H9 (cell line): ENCODE measurements at regions not wholly inside any gene's neighbourhood (a gene's known extent, or its start where the extent isn't known, plus 50 kb on each side); places are given as distances from the start of the nearest gene placed in this dataset.

Experiments
- DNase-seq: peaks from one replicate; pipeline ENCODE4 v3.0.0-alpha.2; 2017
- H2AFZ ChIP-seq: one replicate; pipeline ENCODE4 v1.6.1; 2013; ENCODE audit warnings: mild to moderate bottlenecking, low read length, control low read depth, moderate library complexity
- H2AK5ac ChIP-seq: 2 replicates; pipeline ENCODE4 v1.6.1; 2013; ENCODE audit warnings: low read length, control low read depth, mixed read lengths; ENCODE audit not compliant: insufficient read length
- H2BK120ac ChIP-seq: one replicate; pipeline ENCODE4 v1.6.1; 2013; ENCODE audit warnings: low read depth, mild to moderate bottlenecking, low read length, control low read depth, inconsistent platforms; ENCODE audit not compliant: poor library complexity, severe bottlenecking
- H2BK12ac ChIP-seq: 2 replicates; pipeline ENCODE4 v1.6.1; 2013; ENCODE audit warnings: low read length, control low read depth, mixed read lengths, low read depth; ENCODE audit not compliant: insufficient read length
- H2BK15ac ChIP-seq: 2 replicates; pipeline ENCODE4 v1.6.1; 2013; ENCODE audit warnings: low read depth, low read length, control low read depth
- H2BK20ac ChIP-seq: one replicate; pipeline ENCODE4 v1.6.1; 2013; ENCODE audit warnings: low read depth, mild to moderate bottlenecking, low read length, control low read depth, inconsistent platforms; ENCODE audit not compliant: poor library complexity, severe bottlenecking
- H2BK5ac ChIP-seq: 2 replicates; pipeline ENCODE4 v1.6.1; 2013; ENCODE audit warnings: low read length, control low read depth, mixed read lengths; ENCODE audit not compliant: insufficient read length
- H3K14ac ChIP-seq: 2 replicates; pipeline ENCODE4 v1.6.1; 2013; ENCODE audit warnings: low read length, control low read depth; ENCODE audit not compliant: insufficient read depth
- H3K18ac ChIP-seq: 2 replicates; pipeline ENCODE4 v1.6.1; 2013; ENCODE audit warnings: low read depth, mild to moderate bottlenecking, mixed read lengths, low read length, control low read depth; ENCODE audit not compliant: insufficient read length
- H3K23ac ChIP-seq: 2 replicates; pipeline ENCODE4 v1.6.1; 2013; ENCODE audit warnings: low read length, control low read depth, mixed read lengths, low read depth; ENCODE audit not compliant: insufficient read length
- H3K23me2 ChIP-seq: 2 replicates; pipeline ENCODE4 v1.6.1; 2013; ENCODE audit warnings: low read depth, mild to moderate bottlenecking, mixed read lengths, low read length, control low read depth; ENCODE audit not compliant: insufficient read length, poor library complexity, severe bottlenecking
- H3K27ac ChIP-seq: 2 replicates; pipeline ENCODE4 v1.5.1; 2013; ENCODE audit warnings: low read length, control low read depth, mixed read lengths, low read depth; ENCODE audit not compliant: insufficient read length
- H3K27me3 ChIP-seq: 2 replicates; pipeline ENCODE4 v1.6.1; 2013; ENCODE audit warnings: low read length, control low read depth, inconsistent platforms; ENCODE audit not compliant: insufficient read depth
- H3K4ac ChIP-seq: 2 replicates; pipeline ENCODE4 v1.6.1; 2013; ENCODE audit warnings: low read depth, mild to moderate bottlenecking, control low read depth, inconsistent platforms, low read length, moderate library complexity
- H3K4me1 ChIP-seq: 2 replicates; pipeline ENCODE4 v1.6.1; 2013; ENCODE audit warnings: low read length, control low read depth, inconsistent platforms; ENCODE audit not compliant: insufficient read depth
- H3K4me2 ChIP-seq: 2 replicates; pipeline ENCODE4 v1.6.1; 2013; ENCODE audit warnings: low read length, control low read depth, mixed read lengths; ENCODE audit not compliant: insufficient read length, insufficient read depth
- H3K56ac ChIP-seq: 2 replicates; pipeline ENCODE4 v1.6.1; 2013; ENCODE audit warnings: low read depth, mild to moderate bottlenecking, mixed read lengths, low read length, control low read depth; ENCODE audit not compliant: insufficient read length
- H3K79me1 ChIP-seq: 2 replicates; pipeline ENCODE4 v1.6.1; 2013; ENCODE audit warnings: low read depth, mild to moderate bottlenecking, moderate library complexity, low read length, control low read depth, inconsistent platforms; ENCODE audit not compliant: insufficient read depth, poor library complexity, severe bottlenecking
- H3K79me2 ChIP-seq: 2 replicates; pipeline ENCODE4 v1.6.1; 2013; ENCODE audit warnings: low read length, control low read depth, inconsistent platforms; ENCODE audit not compliant: insufficient read depth
- H3K9ac ChIP-seq: 2 replicates; pipeline ENCODE4 v1.6.1; 2013; ENCODE audit warnings: low read length, control low read depth, mixed read lengths; ENCODE audit not compliant: insufficient read length; ENCODE audit errors: extremely low read depth
- H3K9me3 ChIP-seq: one replicate; pipeline ENCODE4 v1.6.1; 2013; ENCODE audit warnings: low read depth, low read length, inconsistent platforms; ENCODE audit not compliant: control insufficient read depth
- H3T11ph ChIP-seq: one replicate; pipeline ENCODE4 v1.6.1; 2013; ENCODE audit warnings: mild to moderate bottlenecking, low read length, control low read depth, inconsistent platforms
- H4K20me1 ChIP-seq: one replicate; pipeline ENCODE4 v1.6.1; 2013; ENCODE audit not compliant: control insufficient read depth, insufficient read length, insufficient read depth
- H4K5ac ChIP-seq: 2 replicates; pipeline ENCODE4 v1.6.1; 2013; ENCODE audit warnings: low read depth, mild to moderate bottlenecking, mixed read lengths, low read length, control low read depth; ENCODE audit not compliant: insufficient read length
- H4K8ac ChIP-seq: replicated peaks from 2 replicates; pipeline ENCODE4 v1.6.1; 2013; ENCODE audit warnings: low read length, control low read depth, mixed read lengths, low read depth; ENCODE audit not compliant: insufficient read length
- H4K91ac ChIP-seq: 2 replicates; pipeline ENCODE4 v1.6.1; 2013; ENCODE audit warnings: low read depth, mild to moderate bottlenecking, moderate library complexity, mixed read lengths, low read length, control low read depth; ENCODE audit not compliant: insufficient read length
- H3K27ac Mint-ChIP-seq, 3 experiments: 2 replicates in 2 of 3; 3 replicates in 1 of 3; pipeline ENCODE4 v1.8.0; 2020 to 2021; ENCODE audit warnings: mixed read lengths in 3 of 3, mild to moderate bottlenecking in 1 of 3, moderate library complexity in 1 of 3
- H3K27me3 Mint-ChIP-seq: 2 replicates; pipeline ENCODE4 v1.8.0; 2021; ENCODE audit warnings: low read depth, mild to moderate bottlenecking, moderate library complexity, mixed read lengths
- H3K36me3 Mint-ChIP-seq, 3 experiments: 2 replicates in 2 of 3; 3 replicates in 1 of 3; pipeline ENCODE4 v1.8.0; 2020 to 2021; ENCODE audit warnings: low read depth in 3 of 3, mixed read lengths in 3 of 3; ENCODE audit not compliant: insufficient read depth in 1 of 3
- H3K4me1 Mint-ChIP-seq, 2 experiments: 2 replicates each; pipeline ENCODE4 v1.8.0; 2020; ENCODE audit warnings: mixed read lengths in 2 of 2
- H3K4me3 Mint-ChIP-seq, 2 experiments: 2 replicates in 1 of 2; 3 replicates in 1 of 2; pipeline ENCODE4 v1.8.0; 2020 to 2021; ENCODE audit warnings: mild to moderate bottlenecking in 2 of 2, mixed read lengths in 2 of 2, moderate library complexity in 1 of 2
- H3K9me3 Mint-ChIP-seq, 2 experiments: 2 replicates in 1 of 2; 3 replicates in 1 of 2; pipeline ENCODE4 v1.8.0; 2020; ENCODE audit warnings: mild to moderate bottlenecking in 2 of 2, mixed read lengths in 2 of 2, moderate library complexity in 1 of 2
- CTCF ChIP-seq: fragments of 200-600 bp; sonication (generic); conservative IDR thresholded peaks from 3 replicates; pipeline ENCODE4 v1.8.0; 2021; ENCODE audit warnings: antibody characterized with exemption, mild to moderate bottlenecking
- WGBS: extraction: QIAGEN DNeasy Blood & Tissue Kit; methylation state at CpG from one replicate; pipeline ENCODE4 v1.1.7; 2013; ENCODE audit warnings: missing lambda C conversion rate, low lambda C conversion rate, mixed read lengths; ENCODE audit not compliant: insufficient read length; ENCODE audit errors: extremely low coverage; 5-methylcytosine and 5-hydroxymethylcytosine counted together

- no peak overlapping the region for H3K27ac ChIP-seq
- no peak for DNase-seq
- no peak overlapping the region for H3K23ac ChIP-seq
- H3K4me1 Mint-ChIP-seq: peaks cover 8 to 20% of the 10 kb centered on the region in 2 experiments
- H4K5ac ChIP-seq: no peak overlapping the region
- H3K4ac ChIP-seq: no peak overlapping the region
- no peaks in the 10 kb centered on the region for H3K9me3 ChIP-seq
- no peak overlapping the region for H3K4me3 Mint-ChIP-seq
- no peak overlapping the region for H4K8ac ChIP-seq
- no peak overlapping the region for H2AK5ac ChIP-seq
- H2BK120ac ChIP-seq: no peak overlapping the region
- H4K91ac ChIP-seq: no peak overlapping the region
- no peaks in the 10 kb centered on the region for H3K79me2 ChIP-seq
- H3K14ac ChIP-seq: no peak overlapping the region
- H3K36me3 Mint-ChIP-seq: no peaks in the 10 kb centered on the region
- no peaks in the 10 kb centered on the region for H3K23me2 ChIP-seq
- H3K79me1 ChIP-seq: no peaks in the 10 kb centered on the region
- no peak overlapping the region for H2BK20ac ChIP-seq
- WGBS: no CpG with 5 or more reads among the region's 3 CpGs
- H3K4me2 ChIP-seq: no peak overlapping the region
- no peak overlapping the region for H2BK15ac ChIP-seq
- H3K9me3 Mint-ChIP-seq: no peaks in the 10 kb centered on the region
- H4K20me1 ChIP-seq: no peaks in the 10 kb centered on the region
- no peak overlapping the region for H3K9ac ChIP-seq
- no peaks in the 10 kb centered on the region for H3K27me3 Mint-ChIP-seq
- H2AFZ ChIP-seq: no peak overlapping the region
- no peak overlapping the region for H3K27ac Mint-ChIP-seq
- TF ChIP-seq CTCF: peak; percentile 46
- no peak overlapping the region for H3K18ac ChIP-seq
- H3K56ac ChIP-seq: no peak overlapping the region
- no peak overlapping the region for H2BK5ac ChIP-seq
- no peak overlapping the region for H2BK12ac ChIP-seq
- H3K27me3 ChIP-seq: no peaks in the 10 kb centered on the region
- H3K4me1 ChIP-seq: no peaks in the 10 kb centered on the region
- no peak overlapping the region for H3T11ph ChIP-seq
Measured at GRCh38 chr2:22991844-22992243, 393.1 kb upstream of the KLHL29 start.
